K562 (cell line): ENCODE measurements at regions not wholly inside any gene's neighbourhood (a gene's known extent, or its start where the extent isn't known, plus 50 kb on each side); places are given as distances from the start of the nearest gene placed in this dataset.

Experiments used
- CCNT2 ChIP-seq: IDR thresholded peaks from 2 replicates; pipeline ENCODE4 v1.6.1; 2011; ENCODE audit warnings: borderline replicate concordance, low read depth, mild to moderate bottlenecking, moderate library complexity, mixed read lengths, low read length; ENCODE audit not compliant: insufficient read length; ENCODE audit errors: extremely low read depth
- CTCF ChIP-seq, 3 experiments: IDR thresholded peaks in 2 of 3; conservative IDR thresholded peaks in 1 of 3; 2 replicates each; pipeline ENCODE4 v1.5.1; 2011 to 2012; ENCODE audit warnings: low read length in 3 of 3, mild to moderate bottlenecking in 3 of 3, control low read depth in 2 of 3, improper control_type of control experiment in 1 of 3, inconsistent platforms in 1 of 3, low read depth in 1 of 3, mixed read lengths in 1 of 3, moderate library complexity in 1 of 3; ENCODE audit not compliant: insufficient read depth in 2 of 3
- POLR2A ChIP-seq: fragments of 450-650 bp; conservative IDR thresholded peaks from 2 replicates; pipeline ENCODE4 v1.6.1; 2016
- POLR2AphosphoS5 ChIP-seq: IDR thresholded peaks from 2 replicates; pipeline ENCODE4 v1.6.1; 2011; ENCODE audit warnings: mild to moderate bottlenecking, low read depth, low read length, moderate library complexity; ENCODE audit not compliant: control insufficient read depth, insufficient read depth
- RAD21 ChIP-seq, 2 experiments: fragments of 250-450 bp in 1 of 2; fragments of 450-650 bp in 1 of 2; sonication (Bioruptor Pico) in 1 of 2; formaldehyde crosslinking in 1 of 2; IDR thresholded peaks in 1 of 2; conservative IDR thresholded peaks in 1 of 2; 2 replicates each; pipeline versions ENCODE4 v1.4.0 to v1.8.0; 2020 to 2022; ENCODE audit warnings: mild to moderate bottlenecking in 2 of 2, moderate library complexity in 1 of 2
- TAF15 ChIP-seq: fragments of 200-400 bp; formaldehyde crosslinking; IDR thresholded peaks from 2 replicates; pipeline ENCODE4 v1.6.1; 2017; ENCODE audit warnings: mild to moderate bottlenecking, low read depth, low read length, moderate library complexity
- TCF7L2 ChIP-seq: fragments of 150-350 bp; IDR thresholded peaks from 2 replicates; pipeline ENCODE4 v1.6.1; 2016; ENCODE audit warnings: low read depth, mild to moderate bottlenecking, low read length, moderate library complexity
- ZNF274 ChIP-seq: IDR thresholded peaks from 2 replicates; pipeline ENCODE4 v1.6.1; 2011; ENCODE audit warnings: low read depth, mild to moderate bottlenecking, low read length, moderate library complexity, borderline replicate concordance
- ZNF644 ChIP-seq: fragments of 200-800 bp; sonication (Bioruptor generic); IDR thresholded peaks from 2 replicates; pipeline ENCODE4 v1.6.1; 2016; ENCODE audit warnings: low read depth, missing genetic modification characterization, missing compliant biosample characterization
- ZSCAN29 ChIP-seq: fragments of 450-650 bp; IDR thresholded peaks from 2 replicates; pipeline ENCODE4 v1.6.1; 2017
- TF ChIP-seq, protein P1 (sequence below): fragments of 450-650 bp; IDR thresholded peaks from 2 replicates; pipeline ENCODE4 v1.6.1; 2018; ENCODE audit not compliant: partially characterized antibody

GRCh38 chr5:73994963-73995362 lies 369.0 kb downstream of the ARHGEF28 start:
- no peak for TF ChIP-seq TAF15
- TF ChIP-seq POLR2A, result no peak
- TF ChIP-seq CTCF (IDR thresholded peaks at IDR 0.05 in 2 of 3, conservative IDR thresholded peaks at IDR 0.05 in 1 of 3; ENCODE audit: insufficient read depth in 2 of 3, low read depth in 1 of 3, low read length in 3 of 3), result no peak
- TF ChIP-seq POLR2AphosphoS5, result no peak
- no peak for TF ChIP-seq TCF7L2
- no peak for TF ChIP-seq RAD21 (CRISPR knock-in tag; conservative IDR thresholded peaks at IDR 0.05 in 1 of 2, IDR thresholded peaks at IDR 0.05 in 1 of 2)
- TF ChIP-seq CCNT2, result no peak
- TF ChIP-seq ZNF274, result no peak
- no peak for TF ChIP-seq ZSCAN29
- TF ChIP-seq, protein P1, sequence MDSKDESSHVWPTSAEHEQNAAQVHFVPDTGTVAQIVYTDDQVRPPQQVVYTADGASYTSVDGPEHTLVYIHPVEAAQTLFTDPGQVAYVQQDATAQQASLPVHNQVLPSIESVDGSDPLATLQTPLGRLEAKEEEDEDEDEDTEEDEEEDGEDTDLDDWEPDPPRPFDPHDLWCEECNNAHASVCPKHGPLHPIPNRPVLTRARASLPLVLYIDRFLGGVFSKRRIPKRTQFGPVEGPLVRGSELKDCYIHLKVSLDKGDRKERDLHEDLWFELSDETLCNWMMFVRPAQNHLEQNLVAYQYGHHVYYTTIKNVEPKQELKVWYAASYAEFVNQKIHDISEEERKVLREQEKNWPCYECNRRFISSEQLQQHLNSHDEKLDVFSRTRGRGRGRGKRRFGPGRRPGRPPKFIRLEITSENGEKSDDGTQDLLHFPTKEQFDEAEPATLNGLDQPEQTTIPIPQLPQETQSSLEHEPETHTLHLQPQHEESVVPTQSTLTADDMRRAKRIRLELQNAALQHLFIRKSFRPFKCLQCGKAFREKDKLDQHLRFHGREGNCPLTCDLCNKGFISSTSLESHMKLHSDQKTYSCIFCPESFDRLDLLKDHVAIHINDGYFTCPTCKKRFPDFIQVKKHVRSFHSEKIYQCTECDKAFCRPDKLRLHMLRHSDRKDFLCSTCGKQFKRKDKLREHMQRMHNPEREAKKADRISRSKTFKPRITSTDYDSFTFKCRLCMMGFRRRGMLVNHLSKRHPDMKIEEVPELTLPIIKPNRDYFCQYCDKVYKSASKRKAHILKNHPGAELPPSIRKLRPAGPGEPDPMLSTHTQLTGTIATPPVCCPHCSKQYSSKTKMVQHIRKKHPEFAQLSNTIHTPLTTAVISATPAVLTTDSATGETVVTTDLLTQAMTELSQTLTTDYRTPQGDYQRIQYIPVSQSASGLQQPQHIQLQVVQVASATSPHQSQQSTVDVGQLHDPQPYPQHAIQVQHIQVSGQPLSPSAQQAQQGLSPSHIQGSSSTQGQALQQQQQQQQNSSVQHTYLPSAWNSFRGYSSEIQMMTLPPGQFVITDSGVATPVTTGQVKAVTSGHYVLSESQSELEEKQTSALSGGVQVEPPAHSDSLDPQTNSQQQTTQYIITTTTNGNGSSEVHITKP, result no peak
- TF ChIP-seq ZNF644, result no peak
